Putamen (tissue), 1 donor: ENCODE measurements at regions not wholly inside any gene's neighbourhood (a gene's known extent, or its start where the extent isn't known, plus 50 kb on each side); places are given as distances from the start of the nearest gene placed in this dataset.
"Not testable (repeated sequence)": the region's sequence is repeated elsewhere in the genome, so short reads cannot be mapped to it uniquely, and the experiment has no call there.

Experiments
- DNase-seq: peaks from one replicate; pipeline ENCODE4 v3.0.0-alpha.2; 2016; ENCODE audit warnings: low spot score

GRCh38 chr1:65020774-65021173 is 54.4 kb upstream of the JAK1 start:
- DNase-seq: no peak

GRCh38 chr1:65021795-65022194 is 55.4 kb upstream of the JAK1 start:
- no peak for DNase-seq

GRCh38 chr1:65022216-65022615 is 55.9 kb upstream of the JAK1 start:
- no peak for DNase-seq

- no peak for DNase-seq
Measured at GRCh38 chr1:65025794-65026193, 59.4 kb upstream of the JAK1 start.

- DNase-seq: no peak
Measured at GRCh38 chr1:65026235-65026634, 59.9 kb upstream of the JAK1 start.

GRCh38 chr1:65027666-65028358 is 61.5 kb upstream of the JAK1 start:
- DNase-seq: no peak

GRCh38 chr1:65029434-65029833 is 63.1 kb upstream of the JAK1 start:
- DNase-seq: not testable (repeated sequence)

- DNase-seq: not testable (repeated sequence)
Measured at GRCh38 chr1:65034879-65035278, 68.5 kb upstream of the JAK1 start.

GRCh38 chr1:65036570-65037051 is 70.3 kb upstream of the JAK1 start:
- DNase-seq: no peak

- no peak for DNase-seq
Measured at GRCh38 chr1:65039066-65039465, 72.7 kb upstream of the JAK1 start.

- no peak for DNase-seq
Measured at GRCh38 chr1:65039508-65039907, 73.2 kb upstream of the JAK1 start.

GRCh38 chr1:65042467-65042866 is 76.1 kb upstream of the JAK1 start:
- no peak for DNase-seq

GRCh38 chr1:65044411-65044810 is 78.1 kb upstream of the JAK1 start:
- DNase-seq: no peak

GRCh38 chr1:65045022-65045817 is 78.9 kb upstream of the JAK1 start:
- DNase-seq: no peak

GRCh38 chr1:65048335-65048734 is 82.0 kb upstream of the JAK1 start:
- no peak for DNase-seq

GRCh38 chr1:65049941-65050713 is 83.8 kb upstream of the JAK1 start:
- no peak for DNase-seq

GRCh38 chr1:65050735-65051134 is 84.4 kb upstream of the JAK1 start:
- no peak for DNase-seq

- no peak for DNase-seq
Measured at GRCh38 chr1:65054481-65054880, 88.1 kb upstream of the JAK1 start.

- no peak for DNase-seq
Measured at GRCh38 chr1:65055747-65056146, 89.4 kb upstream of the JAK1 start.

- DNase-seq: no peak
Measured at GRCh38 chr1:65056234-65056633, 89.9 kb upstream of the JAK1 start.

- DNase-seq: no peak
Measured at GRCh38 chr1:65056866-65057265, 90.5 kb upstream of the JAK1 start.

- DNase-seq: no peak
Measured at GRCh38 chr1:65059930-65060538, 88.0 kb upstream of the AK4 start.
